ENCODE measurements at regions not wholly inside any gene's neighbourhood (a gene's known extent, or its start where the extent isn't known, plus 50 kb on each side); places are given as distances from the start of the nearest gene placed in this dataset.

GRCh38 chrX:3550871-3551270 lies 162.6 kb downstream of the PRKX start:
- no peak overlapping the region for H3K4me3 ChIP-seq (ENCODE audit: low read length)
- no peak for DNase-seq (ENCODE audit: low read depth)
- TF ChIP-seq CTCF (IDR thresholded peaks at IDR 0.05; ENCODE audit: insufficient read depth, low read depth, low read length, missing control alignments), result no peak

GRCh38 chrX:3550160-3550751 lies 163.2 kb downstream of the PRKX start:
- no peak for DNase-seq (ENCODE audit: low read depth)
- H3K4me3 ChIP-seq (ENCODE audit: low read length), result no peak overlapping the region
- TF ChIP-seq CTCF (IDR thresholded peaks at IDR 0.05; ENCODE audit: insufficient read depth, low read depth, low read length, missing control alignments), result no peak

GRCh38 chrX:3549411-3549911 lies 164.0 kb downstream of the PRKX start:
- TF ChIP-seq CTCF (IDR thresholded peaks at IDR 0.05; ENCODE audit: insufficient read depth, low read depth, low read length, missing control alignments), result no peak
- DNase-seq (ENCODE audit: low read depth), result peak; percentile 10
- H3K4me3 ChIP-seq (ENCODE audit: low read length), result no peak overlapping the region

- TF ChIP-seq CTCF (IDR thresholded peaks at IDR 0.05; ENCODE audit: insufficient read depth, low read depth, low read length, missing control alignments), result peak; percentile 36
- no peak overlapping the region for H3K4me3 ChIP-seq (ENCODE audit: low read length)
- DNase-seq (ENCODE audit: low read depth), result peak; percentile 43
Observed at GRCh38 chrX:3548765-3549391, 164.6 kb downstream of the PRKX start.

- DNase-seq (ENCODE audit: low read depth), result peak; percentile 60
- no peak overlapping the region for H3K4me3 ChIP-seq (ENCODE audit: low read length)
- no peak for TF ChIP-seq CTCF (IDR thresholded peaks at IDR 0.05; ENCODE audit: insufficient read depth, low read depth, low read length, missing control alignments)
Observed at GRCh38 chrX:3545901-3546300, 167.5 kb downstream of the PRKX start.

- DNase-seq (ENCODE audit: low read depth), result no peak
- no peak for TF ChIP-seq CTCF (IDR thresholded peaks at IDR 0.05; ENCODE audit: insufficient read depth, low read depth, low read length, missing control alignments)
- H3K4me3 ChIP-seq (ENCODE audit: low read length), result no peak overlapping the region
Observed at GRCh38 chrX:3541336-3541735, 172.1 kb downstream of the PRKX start.

- DNase-seq (ENCODE audit: low read depth), result no peak
- TF ChIP-seq CTCF (IDR thresholded peaks at IDR 0.05; ENCODE audit: insufficient read depth, low read depth, low read length, missing control alignments), result no peak
- H3K4me3 ChIP-seq (ENCODE audit: low read length), result no peak overlapping the region
Observed at GRCh38 chrX:3540105-3540504, 173.3 kb downstream of the PRKX start.
